Parathyroid adenoma (tissue), 2 donors: ENCODE measurements at regions not wholly inside any gene's neighbourhood (a gene's known extent, or its start where the extent isn't known, plus 50 kb on each side); places are given as distances from the start of the nearest gene placed in this dataset.

Experiments used
- H2AFZ ChIP-seq: fragments of 300-600 bp; sonication (generic); one replicate; pipeline ENCODE4 v1.7.0; 2017; ENCODE audit warnings: antibody characterized with exemption, mild to moderate bottlenecking
- H3K27ac ChIP-seq: fragments of 300-600 bp; sonication (generic); one replicate; pipeline ENCODE4 v1.7.0; 2017
- H3K27me3 ChIP-seq: fragments of 300-600 bp; sonication (generic); one replicate; pipeline ENCODE4 v1.7.0; 2017; ENCODE audit warnings: low read length; ENCODE audit not compliant: control insufficient read depth, insufficient read depth
- H3K36me3 ChIP-seq: fragments of 300-600 bp; sonication (generic); one replicate; pipeline ENCODE4 v1.7.0; 2017; ENCODE audit warnings: low read length; ENCODE audit not compliant: control insufficient read depth, insufficient read depth
- H3K4me1 ChIP-seq: fragments of 300-600 bp; sonication (generic); one replicate; pipeline ENCODE4 v1.7.0; 2017; ENCODE audit warnings: control low read depth
- H3K4me2 ChIP-seq: fragments of 300-600 bp; sonication (generic); one replicate; pipeline ENCODE4 v1.7.0; 2017; ENCODE audit warnings: low read length
- H3K4me3 ChIP-seq: fragments of 300-600 bp; sonication (generic); one replicate; pipeline ENCODE4 v1.7.0; 2017; ENCODE audit warnings: low read depth, low read length
- H3K79me2 ChIP-seq: fragments of 300-600 bp; sonication (generic); one replicate; pipeline ENCODE4 v1.7.0; 2017; ENCODE audit warnings: control low read depth
- H3K9ac ChIP-seq: fragments of 300-600 bp; sonication (generic); one replicate; pipeline ENCODE4 v1.7.0; 2017; ENCODE audit warnings: mild to moderate bottlenecking
- H3K9me3 ChIP-seq: fragments of 300-600 bp; sonication (generic); one replicate; pipeline ENCODE4 v1.7.0; 2017; ENCODE audit warnings: low read length; ENCODE audit not compliant: control insufficient read depth
- CTCF ChIP-seq: fragments of 300-600 bp; sonication (generic); IDR thresholded peaks from one replicate; pipeline ENCODE4 v1.7.0; 2017; ENCODE audit warnings: antibody characterized with exemption, mild to moderate bottlenecking
- donor health status: primary hyperparathyroidism.

DNA sequence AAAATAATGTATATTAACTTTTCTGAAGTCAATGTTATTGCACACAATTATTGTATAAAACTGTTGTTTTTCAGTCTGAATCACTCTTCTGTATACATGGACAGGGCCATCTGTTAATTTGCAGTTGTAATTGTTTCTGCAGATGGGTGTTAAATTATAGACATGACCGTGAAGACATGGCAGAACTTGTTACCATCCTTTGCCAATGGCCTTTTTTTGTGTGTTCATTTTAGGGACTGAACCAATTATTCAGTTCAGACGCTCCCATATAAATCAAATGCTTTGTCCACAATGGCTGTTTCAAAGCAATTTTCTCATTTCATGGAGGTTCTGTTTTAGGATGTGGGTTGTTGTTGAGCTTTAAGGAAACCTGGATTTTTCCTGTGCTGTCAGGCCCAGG lies 533.7 kb downstream of the DOK5 start:
- no peak for TF ChIP-seq CTCF
- no peak overlapping the region for H3K4me2 ChIP-seq
- H3K27me3 ChIP-seq: no peaks in the 10 kb centered on the region
- H3K79me2 ChIP-seq: no peaks in the 10 kb centered on the region
- no peak overlapping the region for H3K4me3 ChIP-seq
- H3K9me3 ChIP-seq: no peaks in the 10 kb centered on the region
- H3K9ac ChIP-seq: no peak overlapping the region
- no peaks in the 10 kb centered on the region for H3K36me3 ChIP-seq
- no peak overlapping the region for H3K27ac ChIP-seq
- no peak overlapping the region for H2AFZ ChIP-seq
- H3K4me1 ChIP-seq: no peaks in the 10 kb centered on the region

DNA sequence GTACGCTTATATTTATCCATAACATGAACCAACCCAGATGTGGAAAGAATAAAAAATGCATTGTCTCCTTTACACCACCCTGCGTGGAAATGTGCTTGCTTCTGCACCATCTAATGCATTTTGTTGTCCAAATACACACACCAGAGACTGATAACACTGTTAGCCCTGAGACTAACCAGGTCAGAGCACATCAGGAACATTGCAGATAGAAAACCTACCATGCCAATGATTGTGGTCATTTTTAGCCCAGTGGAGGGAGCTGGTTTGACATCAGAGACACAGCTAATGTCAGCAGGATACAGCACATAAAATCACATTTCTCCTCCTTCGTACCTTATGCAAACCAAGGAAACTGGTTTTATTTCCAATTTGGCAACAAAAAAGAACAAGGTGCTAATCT lies 528.7 kb downstream of the DOK5 start:
- no peaks in the 10 kb centered on the region for H3K4me1 ChIP-seq
- no peaks in the 10 kb centered on the region for H3K27me3 ChIP-seq
- H3K4me2 ChIP-seq: no peak overlapping the region
- no peak overlapping the region for H3K9ac ChIP-seq
- TF ChIP-seq CTCF: no peak
- no peak overlapping the region for H3K4me3 ChIP-seq
- H3K27ac ChIP-seq: no peak overlapping the region
- H3K36me3 ChIP-seq: no peaks in the 10 kb centered on the region
- no peak overlapping the region for H2AFZ ChIP-seq
- no peaks in the 10 kb centered on the region for H3K79me2 ChIP-seq
- H3K9me3 ChIP-seq: no peaks in the 10 kb centered on the region

- Histone ChIP-seq H3K79me2 (no peaks in the 10 kb centered on the region), H3K9me3 (no peaks in the 10 kb centered on the region), H3K4me3 (no peak overlapping the region), H3K36me3 (no peaks in the 10 kb centered on the region), H3K4me2 (no peak overlapping the region), H3K9ac (no peak overlapping the region), H2AFZ (no peak overlapping the region), H3K27me3 (no peaks in the 10 kb centered on the region), H3K4me1 (no peaks in the 10 kb centered on the region), H3K27ac (no peak overlapping the region)
- TF ChIP-seq CTCF: no peak
Measured at GRCh38 chr20:54995553-54995952, 520.2 kb downstream of the DOK5 start.

- Histone ChIP-seq H3K79me2 (no peaks in the 10 kb centered on the region), H3K4me1 (no peaks in the 10 kb centered on the region), H3K27ac (no peak overlapping the region), H3K9me3 (no peaks in the 10 kb centered on the region), H3K4me2 (no peak overlapping the region), H3K9ac (no peak overlapping the region), H3K4me3 (no peak overlapping the region), H3K36me3 (no peaks in the 10 kb centered on the region), H2AFZ (no peak overlapping the region), H3K27me3 (no peaks in the 10 kb centered on the region)
- no peak for TF ChIP-seq CTCF
Measured at GRCh38 chr20:54995011-54995410, 519.6 kb downstream of the DOK5 start.

- Histone ChIP-seq H3K9ac (no peak overlapping the region), H3K27ac (no peak overlapping the region), H3K4me1 (no peaks in the 10 kb centered on the region), H2AFZ (no peak overlapping the region), H3K36me3 (no peaks in the 10 kb centered on the region), H3K9me3 (no peaks in the 10 kb centered on the region), H3K79me2 (no peaks in the 10 kb centered on the region), H3K4me2 (no peak overlapping the region), H3K4me3 (no peak overlapping the region), H3K27me3 (no peaks in the 10 kb centered on the region)
- no peak for TF ChIP-seq CTCF
Measured at GRCh38 chr20:54985091-54985490, 509.7 kb downstream of the DOK5 start.
